ENCODE measurements at regions not wholly inside any gene's neighbourhood (a gene's known extent, or its start where the extent isn't known, plus 50 kb on each side); places are given as distances from the start of the nearest gene placed in this dataset.

DNA sequence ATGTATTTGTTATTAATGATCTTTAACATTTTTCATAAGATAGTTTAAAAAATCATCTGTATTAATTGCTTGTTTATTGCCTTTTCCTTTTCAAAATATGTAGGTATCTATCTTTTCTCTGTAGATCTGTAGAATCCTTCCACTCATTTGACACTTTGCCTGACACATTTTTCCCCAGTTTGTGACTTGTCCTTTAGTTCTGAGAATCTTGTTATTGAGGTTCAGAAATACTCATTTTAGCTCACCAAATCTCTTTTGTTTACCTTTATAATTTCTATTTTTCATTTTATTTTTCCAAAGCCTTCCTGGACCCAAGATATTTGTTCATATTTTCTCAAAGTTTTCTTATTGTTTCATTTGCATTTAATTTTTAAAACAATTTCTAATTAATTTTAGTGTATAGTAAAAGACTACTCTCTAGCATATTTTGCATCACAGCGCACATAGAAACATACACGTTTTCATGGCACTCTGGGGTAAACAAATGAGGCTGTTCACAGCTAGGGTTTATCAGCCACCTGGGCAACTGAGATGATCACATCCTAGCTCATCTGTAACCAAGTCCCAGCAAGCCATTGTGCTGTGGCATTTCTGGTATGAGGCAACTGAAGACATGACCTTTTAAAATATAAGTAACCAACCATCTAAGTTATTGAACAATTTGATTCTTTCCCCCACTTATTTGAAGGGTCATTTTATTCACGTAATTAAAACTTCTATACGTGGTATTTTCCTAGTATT is 275.7 kb downstream of the ADGB start:
- ChIA-PET POLR2A (ENCODE audit: unreplicated experiment) (no interaction called here), CTCF (no interaction called here)
- H3K27me3 ChIP-seq (ENCODE audit: insufficient read depth, low read depth) = no peaks in the 10 kb centered on the region
- H3K4me1 ChIP-seq (replicated peaks; ENCODE audit: insufficient read depth) = peaks cover 21% of the 10 kb centered on the region
- no peak for DNase-seq
- no peaks in the 10 kb centered on the region for H3K9me3 ChIP-seq (ENCODE audit: insufficient read depth, low read depth)
- no peaks in the 10 kb centered on the region for H3F3A ChIP-seq (ENCODE audit: insufficient read depth, low read depth)
- intact Hi-C loops (cut with micrococcal nuclease; ENCODE audit: unreplicated experiment) = no loop called here
- no peak overlapping the region for H2AFZ ChIP-seq
- no peaks in the 10 kb centered on the region for H4K20me1 ChIP-seq (ENCODE audit: insufficient read depth)
- no peaks in the 10 kb centered on the region for H3K36me3 ChIP-seq (ENCODE audit: low read depth)
- no peaks in the 10 kb centered on the region for H3K79me2 ChIP-seq (ENCODE audit: low read depth)
- no peak overlapping the region for H3K4me3 ChIP-seq
- no peak overlapping the region for H3K4me2 ChIP-seq
- H3K27ac ChIP-seq = no peak overlapping the region
- TF ChIP-seq EZH2 (IDR thresholded peaks at IDR 0.05; ENCODE audit: low read depth) = no peak
- TF ChIP-seq, protein P1, sequence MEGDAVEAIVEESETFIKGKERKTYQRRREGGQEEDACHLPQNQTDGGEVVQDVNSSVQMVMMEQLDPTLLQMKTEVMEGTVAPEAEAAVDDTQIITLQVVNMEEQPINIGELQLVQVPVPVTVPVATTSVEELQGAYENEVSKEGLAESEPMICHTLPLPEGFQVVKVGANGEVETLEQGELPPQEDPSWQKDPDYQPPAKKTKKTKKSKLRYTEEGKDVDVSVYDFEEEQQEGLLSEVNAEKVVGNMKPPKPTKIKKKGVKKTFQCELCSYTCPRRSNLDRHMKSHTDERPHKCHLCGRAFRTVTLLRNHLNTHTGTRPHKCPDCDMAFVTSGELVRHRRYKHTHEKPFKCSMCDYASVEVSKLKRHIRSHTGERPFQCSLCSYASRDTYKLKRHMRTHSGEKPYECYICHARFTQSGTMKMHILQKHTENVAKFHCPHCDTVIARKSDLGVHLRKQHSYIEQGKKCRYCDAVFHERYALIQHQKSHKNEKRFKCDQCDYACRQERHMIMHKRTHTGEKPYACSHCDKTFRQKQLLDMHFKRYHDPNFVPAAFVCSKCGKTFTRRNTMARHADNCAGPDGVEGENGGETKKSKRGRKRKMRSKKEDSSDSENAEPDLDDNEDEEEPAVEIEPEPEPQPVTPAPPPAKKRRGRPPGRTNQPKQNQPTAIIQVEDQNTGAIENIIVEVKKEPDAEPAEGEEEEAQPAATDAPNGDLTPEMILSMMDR (conservative IDR thresholded peaks at IDR 0.05) = no peak
- no TSS peak for BruUV-seq (replicated peaks)
- no peaks in the 10 kb centered on the region for H3K9me2 ChIP-seq (ENCODE audit: insufficient read depth)

DNA sequence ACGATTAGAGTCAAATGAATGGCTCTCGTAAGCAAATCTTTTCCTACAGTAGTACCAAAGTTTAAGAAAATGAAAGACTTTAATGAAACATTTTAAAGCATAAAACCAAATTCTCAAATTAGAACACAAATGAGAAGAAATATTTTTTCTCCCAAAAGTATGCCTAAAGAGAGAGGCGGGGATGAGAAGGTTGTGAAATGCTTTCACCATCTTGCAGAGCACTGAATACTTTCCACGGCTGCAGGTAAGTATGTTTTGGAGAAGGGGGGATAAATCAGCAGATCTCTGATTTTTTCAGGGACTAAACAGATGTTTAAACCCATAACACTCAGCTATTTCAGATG is 277.1 kb downstream of the ADGB start:
- intact Hi-C loops (cut with micrococcal nuclease; ENCODE audit: unreplicated experiment) = no loop called here
- Histone ChIP-seq H3K9me2 (ENCODE audit: insufficient read depth) (no peaks in the 10 kb centered on the region; the same call in 1 of the 2 replicates), H3K9me3 (ENCODE audit: insufficient read depth, low read depth) (no peaks in the 10 kb centered on the region), H3K4me1 (replicated peaks; ENCODE audit: insufficient read depth) (peaks cover 21% of the 10 kb centered on the region), H3K79me2 (ENCODE audit: low read depth) (no peaks in the 10 kb centered on the region), H2AFZ (no peak overlapping the region), H3K36me3 (ENCODE audit: low read depth) (no peaks in the 10 kb centered on the region), H3K4me3 (no peak overlapping the region), H3K4me2 (no peak overlapping the region), H4K20me1 (ENCODE audit: insufficient read depth) (no peaks in the 10 kb centered on the region), H3K27me3 (ENCODE audit: insufficient read depth, low read depth) (no peaks in the 10 kb centered on the region), H3K27ac (no peak overlapping the region), H3F3A (ENCODE audit: insufficient read depth, low read depth) (no peaks in the 10 kb centered on the region)
- POLR2A ChIA-PET (ENCODE audit: unreplicated experiment) = no interaction called here
- no peak for TF ChIP-seq EZH2 (IDR thresholded peaks at IDR 0.05; ENCODE audit: low read depth)
- TF ChIP-seq, protein P1 (conservative IDR thresholded peaks at IDR 0.05) = no peak
- DNase-seq = no peak
- CTCF ChIA-PET = no interaction called here
- no TSS peak for BruUV-seq (replicated peaks)

DNA sequence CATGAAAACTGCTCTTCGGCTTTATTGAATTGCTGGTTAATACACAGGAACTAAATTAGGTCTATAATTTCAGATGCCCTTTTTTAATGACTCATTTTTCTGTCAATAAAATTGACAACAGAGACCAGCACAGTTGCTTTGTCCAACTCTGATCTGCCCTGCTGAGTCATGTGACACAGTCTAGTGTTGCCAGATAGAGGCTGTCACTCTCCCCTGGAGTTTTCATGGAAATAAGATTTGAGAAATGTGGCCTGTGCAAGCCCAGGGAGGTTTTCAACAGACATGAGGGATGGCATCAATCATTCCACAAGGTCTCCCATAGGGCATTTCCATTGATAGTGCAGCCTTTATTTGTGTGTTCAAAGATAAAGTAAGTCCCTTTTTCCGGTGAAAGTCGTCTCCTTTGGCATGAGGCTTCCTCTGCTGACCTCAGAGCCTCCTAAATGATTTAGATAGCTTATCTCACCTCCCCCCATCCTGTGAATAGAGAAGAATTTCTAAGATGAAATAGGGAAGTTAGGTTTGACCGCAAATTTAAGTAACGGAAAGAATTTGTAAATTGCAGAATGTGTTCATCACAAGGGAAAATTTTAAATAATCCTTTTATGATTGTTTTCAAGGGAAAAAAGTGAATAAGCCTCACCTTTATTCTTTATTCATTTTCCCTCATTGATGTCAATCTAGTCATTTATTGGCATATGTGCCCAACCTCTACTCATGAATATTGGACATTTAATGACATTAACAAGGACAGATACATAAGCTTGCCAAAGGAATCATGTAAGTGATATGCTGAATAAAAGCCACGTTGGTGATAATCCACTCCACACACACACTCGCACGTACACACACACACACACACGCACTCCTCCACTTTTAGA is 277.7 kb downstream of the ADGB start:
- CTCF ChIA-PET = no interaction called here

More for the DNA sequence above, 277.7 kb downstream of the ADGB start:
- H2AFZ ChIP-seq = no peak overlapping the region
- no peak overlapping the region for H3K27ac ChIP-seq
- H4K20me1 ChIP-seq (ENCODE audit: insufficient read depth) = no peaks in the 10 kb centered on the region
- BruUV-seq (replicated peaks) = no TSS peak
- H3K4me2 ChIP-seq = no peak overlapping the region
- no peaks in the 10 kb centered on the region for H3K36me3 ChIP-seq (ENCODE audit: low read depth)
- H3K9me2 ChIP-seq (ENCODE audit: insufficient read depth) = no peaks in the 10 kb centered on the region; the same call in 1 of the 2 replicates
- H3K79me2 ChIP-seq (ENCODE audit: low read depth) = no peaks in the 10 kb centered on the region
- intact Hi-C loops (cut with micrococcal nuclease; ENCODE audit: unreplicated experiment) = no loop called here
- no peak overlapping the region for H3K4me3 ChIP-seq
- peaks cover 21% of the 10 kb centered on the region for H3K4me1 ChIP-seq (replicated peaks; ENCODE audit: insufficient read depth)
- no peaks in the 10 kb centered on the region for H3K27me3 ChIP-seq (ENCODE audit: insufficient read depth, low read depth)
- DNase-seq = no peak
- TF ChIP-seq, protein P1 (conservative IDR thresholded peaks at IDR 0.05) = no peak
- TF ChIP-seq EZH2 (IDR thresholded peaks at IDR 0.05; ENCODE audit: low read depth) = no peak
- H3F3A ChIP-seq (ENCODE audit: insufficient read depth, low read depth) = no peaks in the 10 kb centered on the region
- no peaks in the 10 kb centered on the region for H3K9me3 ChIP-seq (ENCODE audit: insufficient read depth, low read depth)
- POLR2A ChIA-PET (ENCODE audit: unreplicated experiment) = no interaction called here
